HL-60 (cell line): ENCODE measurements at regions not wholly inside any gene's neighbourhood (a gene's known extent, or its start where the extent isn't known, plus 50 kb on each side); places are given as distances from the start of the nearest gene placed in this dataset.

Source experiments
- GABPA ChIP-seq: IDR thresholded peaks from 2 replicates; pipeline ENCODE4 v1.6.1; 2012; ENCODE audit warnings: low read depth
- POLR2AphosphoS5 ChIP-seq: IDR thresholded peaks from 2 replicates; pipeline ENCODE4 v1.6.1; 2012; ENCODE audit warnings: low read depth
- TF ChIP-seq, protein P1 (sequence below): IDR thresholded peaks from one replicate; pipeline ENCODE4 v1.5.1; 2011; ENCODE audit warnings: low read length, control low read depth, inconsistent platforms; ENCODE audit not compliant: insufficient read depth
- TF ChIP-seq, protein P2 (sequence below): IDR thresholded peaks from 2 replicates; pipeline ENCODE4 v1.6.1; 2012; ENCODE audit warnings: low read depth; ENCODE audit not compliant: insufficient replicate concordance

DNA sequence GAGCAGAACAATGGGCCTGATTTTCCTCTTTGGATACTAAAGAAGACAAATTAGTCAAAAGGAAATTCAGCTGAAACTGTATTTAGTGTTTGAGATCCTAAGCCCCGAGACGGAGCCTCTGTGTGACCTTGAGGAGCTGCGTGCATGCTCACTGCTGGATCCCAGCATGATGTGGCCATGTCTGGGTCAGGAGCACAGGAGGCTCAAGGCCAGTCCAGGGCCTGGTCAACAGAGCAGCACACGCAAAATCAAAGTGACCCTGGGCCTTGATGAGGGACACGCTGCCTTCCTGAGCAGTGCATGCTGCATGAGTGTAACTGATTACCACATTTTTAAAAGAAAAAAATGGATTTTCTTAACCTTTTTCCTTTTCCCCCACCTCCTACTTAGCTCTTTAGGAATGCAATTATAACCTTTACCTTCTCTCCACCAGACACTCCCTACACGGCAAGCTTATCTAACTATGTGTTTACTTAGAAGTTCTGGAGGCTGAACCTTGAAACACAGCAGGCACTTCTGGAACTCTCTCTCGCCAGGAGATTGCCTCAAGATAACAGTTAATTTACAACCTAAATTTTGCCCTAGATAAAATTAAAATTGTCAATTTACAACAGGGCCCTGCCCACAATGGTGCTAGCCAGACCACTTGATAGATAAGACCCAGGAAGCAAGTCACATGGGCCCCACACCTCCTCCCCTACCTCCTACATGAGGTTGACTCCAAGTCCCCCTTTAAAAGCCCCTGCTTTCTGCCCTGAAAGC, 144.6 kb downstream of the LRIG2 start:
- TF ChIP-seq, protein P1, sequence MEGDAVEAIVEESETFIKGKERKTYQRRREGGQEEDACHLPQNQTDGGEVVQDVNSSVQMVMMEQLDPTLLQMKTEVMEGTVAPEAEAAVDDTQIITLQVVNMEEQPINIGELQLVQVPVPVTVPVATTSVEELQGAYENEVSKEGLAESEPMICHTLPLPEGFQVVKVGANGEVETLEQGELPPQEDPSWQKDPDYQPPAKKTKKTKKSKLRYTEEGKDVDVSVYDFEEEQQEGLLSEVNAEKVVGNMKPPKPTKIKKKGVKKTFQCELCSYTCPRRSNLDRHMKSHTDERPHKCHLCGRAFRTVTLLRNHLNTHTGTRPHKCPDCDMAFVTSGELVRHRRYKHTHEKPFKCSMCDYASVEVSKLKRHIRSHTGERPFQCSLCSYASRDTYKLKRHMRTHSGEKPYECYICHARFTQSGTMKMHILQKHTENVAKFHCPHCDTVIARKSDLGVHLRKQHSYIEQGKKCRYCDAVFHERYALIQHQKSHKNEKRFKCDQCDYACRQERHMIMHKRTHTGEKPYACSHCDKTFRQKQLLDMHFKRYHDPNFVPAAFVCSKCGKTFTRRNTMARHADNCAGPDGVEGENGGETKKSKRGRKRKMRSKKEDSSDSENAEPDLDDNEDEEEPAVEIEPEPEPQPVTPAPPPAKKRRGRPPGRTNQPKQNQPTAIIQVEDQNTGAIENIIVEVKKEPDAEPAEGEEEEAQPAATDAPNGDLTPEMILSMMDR = no peak
- TF ChIP-seq POLR2AphosphoS5 (no peak), GABPA (no peak)
- TF ChIP-seq, protein P2, sequence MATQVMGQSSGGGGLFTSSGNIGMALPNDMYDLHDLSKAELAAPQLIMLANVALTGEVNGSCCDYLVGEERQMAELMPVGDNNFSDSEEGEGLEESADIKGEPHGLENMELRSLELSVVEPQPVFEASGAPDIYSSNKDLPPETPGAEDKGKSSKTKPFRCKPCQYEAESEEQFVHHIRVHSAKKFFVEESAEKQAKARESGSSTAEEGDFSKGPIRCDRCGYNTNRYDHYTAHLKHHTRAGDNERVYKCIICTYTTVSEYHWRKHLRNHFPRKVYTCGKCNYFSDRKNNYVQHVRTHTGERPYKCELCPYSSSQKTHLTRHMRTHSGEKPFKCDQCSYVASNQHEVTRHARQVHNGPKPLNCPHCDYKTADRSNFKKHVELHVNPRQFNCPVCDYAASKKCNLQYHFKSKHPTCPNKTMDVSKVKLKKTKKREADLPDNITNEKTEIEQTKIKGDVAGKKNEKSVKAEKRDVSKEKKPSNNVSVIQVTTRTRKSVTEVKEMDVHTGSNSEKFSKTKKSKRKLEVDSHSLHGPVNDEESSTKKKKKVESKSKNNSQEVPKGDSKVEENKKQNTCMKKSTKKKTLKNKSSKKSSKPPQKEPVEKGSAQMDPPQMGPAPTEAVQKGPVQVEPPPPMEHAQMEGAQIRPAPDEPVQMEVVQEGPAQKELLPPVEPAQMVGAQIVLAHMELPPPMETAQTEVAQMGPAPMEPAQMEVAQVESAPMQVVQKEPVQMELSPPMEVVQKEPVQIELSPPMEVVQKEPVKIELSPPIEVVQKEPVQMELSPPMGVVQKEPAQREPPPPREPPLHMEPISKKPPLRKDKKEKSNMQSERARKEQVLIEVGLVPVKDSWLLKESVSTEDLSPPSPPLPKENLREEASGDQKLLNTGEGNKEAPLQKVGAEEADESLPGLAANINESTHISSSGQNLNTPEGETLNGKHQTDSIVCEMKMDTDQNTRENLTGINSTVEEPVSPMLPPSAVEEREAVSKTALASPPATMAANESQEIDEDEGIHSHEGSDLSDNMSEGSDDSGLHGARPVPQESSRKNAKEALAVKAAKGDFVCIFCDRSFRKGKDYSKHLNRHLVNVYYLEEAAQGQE = no peak
